GM18508 (cell line): ENCODE measurements at regions not wholly inside any gene's neighbourhood (a gene's known extent, or its start where the extent isn't known, plus 50 kb on each side); places are given as distances from the start of the nearest gene placed in this dataset.

Source experiments
- ATAC-seq: cut with Tn5 transposase; IDR thresholded peaks from one replicate; pipeline ENCODE4 v1.9.1; 2021; ENCODE audit warnings: moderate number of reproducible peaks; ENCODE audit not compliant: insufficient read depth, unreplicated experiment

DNA sequence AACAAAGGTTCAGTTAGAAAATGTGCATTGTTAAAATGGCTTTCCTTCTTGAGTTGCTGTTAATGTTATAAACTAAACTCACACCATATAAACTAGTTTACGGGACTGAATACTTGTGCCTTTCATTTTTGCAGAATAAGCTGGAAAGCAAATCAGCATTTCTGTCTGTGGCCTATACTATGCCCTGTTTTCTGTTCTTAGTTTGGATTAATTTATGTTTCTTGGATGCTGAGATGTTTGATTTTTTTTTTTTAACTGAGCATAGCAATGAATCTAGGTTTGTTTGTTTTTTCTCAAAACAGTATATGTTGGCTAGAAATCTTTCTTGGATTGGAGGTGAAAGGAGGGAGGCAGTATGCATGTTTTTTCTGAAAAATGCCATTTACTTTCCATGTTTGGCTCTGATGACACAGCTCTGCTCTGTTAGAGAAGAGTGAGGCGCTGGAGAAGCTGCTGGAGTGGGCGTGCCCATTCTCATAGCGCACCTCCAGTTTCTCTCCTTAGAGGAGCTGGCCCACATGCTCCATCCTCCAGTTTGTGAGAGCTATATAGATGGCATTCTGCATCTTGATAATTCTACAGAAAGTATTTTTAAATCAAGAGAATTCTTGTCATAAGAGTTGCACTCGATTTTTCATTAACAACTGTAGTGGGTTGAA is 423.6 kb upstream of the TPM1 start:
- ATAC-seq, result no peak

DNA sequence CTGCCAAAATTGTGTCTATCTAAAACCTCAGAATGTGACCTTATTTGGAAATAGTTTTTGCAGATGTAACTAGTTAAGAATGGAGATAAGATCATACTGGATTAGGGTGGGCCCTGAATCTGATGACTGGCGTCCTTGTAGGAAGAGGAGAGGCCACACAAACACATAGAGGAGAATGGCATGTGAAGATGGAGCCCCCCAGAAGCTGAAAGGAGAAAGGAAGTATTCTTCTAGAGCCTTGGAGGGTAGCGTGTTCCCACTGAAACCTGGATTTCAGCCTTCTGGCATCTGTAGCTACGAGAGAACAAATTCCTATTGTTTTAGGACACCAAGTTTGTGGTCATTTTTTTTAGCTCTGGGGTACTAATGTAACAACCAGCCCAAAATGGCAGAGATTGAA is 423.0 kb upstream of the TPM1 start:
- ATAC-seq, result no peak

DNA sequence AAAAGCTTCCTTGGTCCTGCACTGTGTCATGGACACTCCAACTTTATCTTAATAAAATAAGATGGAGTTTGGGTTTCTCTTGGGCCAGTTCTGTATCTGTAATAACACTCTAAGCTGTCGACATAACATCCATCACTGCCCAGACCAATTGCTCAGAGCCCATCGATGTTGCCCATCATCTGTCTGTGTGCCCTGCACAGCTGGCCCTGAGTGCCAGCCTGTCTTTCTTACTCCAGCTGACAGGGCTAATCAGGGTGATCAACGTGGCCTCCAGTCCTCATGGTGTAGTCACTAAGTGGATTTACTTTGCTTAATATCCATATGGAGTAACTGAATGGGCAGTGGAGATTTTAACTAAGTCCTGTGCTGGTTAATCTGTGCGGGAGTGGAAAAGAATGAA is 419.8 kb upstream of the TPM1 start:
- ATAC-seq, result no peak

DNA sequence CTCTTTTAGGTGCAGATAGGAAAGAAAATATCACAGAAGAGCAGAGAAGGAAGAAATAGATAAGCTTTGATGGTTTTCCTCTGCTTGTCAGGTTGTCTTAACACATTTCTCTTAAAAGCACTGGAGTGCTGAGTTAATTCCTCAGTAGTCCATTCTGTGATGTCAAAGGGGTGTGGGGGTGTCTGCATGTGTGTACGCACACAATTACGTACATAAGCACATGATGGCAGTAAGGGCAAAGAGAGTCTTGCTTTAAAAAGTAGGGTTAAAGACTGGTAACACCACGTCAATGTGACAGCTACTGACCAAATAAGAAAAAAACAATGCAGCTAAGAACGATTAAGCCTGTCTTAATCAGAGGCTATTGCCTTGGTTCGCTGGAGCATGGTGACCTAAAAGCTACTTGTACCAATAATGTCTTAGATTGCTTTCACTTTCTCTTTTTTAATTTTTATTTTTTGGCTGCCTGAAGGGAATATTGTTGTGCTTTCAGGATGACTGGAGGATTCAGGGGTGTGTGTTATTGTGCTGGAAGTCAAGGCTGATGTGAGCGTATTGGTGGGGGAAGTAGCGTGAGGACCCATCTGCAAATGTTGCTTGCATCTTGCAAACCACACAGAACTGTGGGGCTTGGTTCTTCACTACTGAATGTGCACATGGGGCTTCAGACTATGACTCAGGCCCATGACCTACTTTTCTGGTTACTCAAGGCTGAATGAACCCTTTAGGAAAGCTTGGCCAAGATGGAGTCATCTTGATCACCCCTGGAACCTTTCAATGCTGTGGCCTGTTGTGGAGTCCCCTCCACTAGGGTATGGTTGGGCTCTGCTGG is 417.8 kb upstream of the TPM1 start:
- ATAC-seq, result no peak

DNA sequence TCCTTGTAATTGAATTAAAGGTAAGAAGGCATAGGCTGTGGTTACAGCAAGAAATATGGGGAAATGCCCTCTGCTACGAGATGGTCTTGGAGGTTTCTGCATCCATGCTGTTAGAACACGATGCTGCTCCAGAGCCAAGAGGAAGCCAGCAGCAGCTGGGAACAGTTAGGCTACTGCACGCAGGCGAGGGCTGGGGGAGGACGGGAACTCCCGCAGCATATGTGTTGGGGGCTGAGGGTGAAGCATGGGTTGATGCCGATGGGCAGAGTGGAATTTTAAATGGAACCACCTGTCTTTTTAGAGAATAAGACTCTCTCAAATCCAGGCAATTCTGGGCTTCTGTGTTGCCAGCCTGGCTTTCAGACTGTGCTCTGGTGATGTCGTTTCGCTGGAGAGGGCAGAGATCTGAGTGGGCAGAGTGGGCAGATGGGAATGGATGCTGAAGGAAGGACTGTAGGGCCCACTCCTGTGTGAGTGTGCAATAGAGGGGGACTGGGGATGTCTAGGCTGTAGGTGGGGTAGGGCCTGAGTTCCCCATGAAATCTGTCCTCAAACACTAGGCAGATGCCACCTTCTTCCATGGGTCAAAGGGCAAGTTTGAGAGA is 417.0 kb upstream of the TPM1 start:
- ATAC-seq, result no peak

DNA sequence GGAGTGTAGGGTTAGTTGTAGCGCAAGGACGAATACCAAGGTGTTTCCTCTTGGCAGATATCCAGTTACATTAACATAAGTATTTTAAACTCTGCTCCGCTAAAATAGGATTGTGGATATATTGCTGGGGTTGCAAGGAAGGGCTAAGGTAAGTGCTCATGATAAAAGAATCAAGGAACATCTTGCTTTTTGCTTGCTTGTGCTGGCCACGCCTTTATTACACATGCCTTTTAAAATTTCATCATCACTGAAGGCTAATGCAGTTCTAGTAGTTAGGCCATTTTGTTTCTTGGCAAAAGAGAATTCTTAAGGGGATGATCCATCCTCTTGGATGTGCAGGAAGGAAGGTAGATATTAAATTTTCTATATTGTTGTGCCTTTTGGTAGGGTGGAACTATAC is 415.6 kb upstream of the TPM1 start:
- ATAC-seq, result no peak

DNA sequence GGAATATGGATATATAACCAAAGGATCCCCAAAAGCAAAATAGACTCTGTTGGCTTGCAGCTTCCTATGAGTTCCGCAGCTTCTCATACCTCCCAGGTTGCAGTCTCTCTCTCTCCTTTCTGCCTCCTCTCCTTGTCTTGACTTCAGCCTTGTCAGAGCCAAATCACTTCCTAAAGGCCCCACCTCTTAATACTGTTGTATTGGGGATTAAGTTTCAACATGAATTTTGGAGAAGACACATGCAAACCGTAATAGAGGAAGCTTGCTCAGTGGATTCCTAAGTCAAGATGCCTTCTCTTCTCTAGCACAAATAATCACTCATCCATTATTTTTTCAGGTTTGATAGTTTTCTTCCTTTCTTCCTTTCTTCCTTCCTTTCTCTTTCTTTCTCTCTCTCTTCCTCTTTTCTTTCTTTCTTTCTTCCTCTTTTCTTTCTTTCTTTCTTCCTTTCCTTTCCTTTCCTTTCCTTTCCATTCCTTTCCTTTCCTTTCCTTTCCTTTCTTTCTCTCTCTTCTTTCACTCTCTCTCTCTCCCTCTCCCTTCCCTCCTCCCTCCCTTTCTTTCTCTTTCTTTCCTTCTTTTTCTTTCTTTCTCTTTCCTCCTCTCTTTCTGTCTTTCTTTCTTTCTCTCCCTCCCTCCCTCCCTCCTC is 411.3 kb upstream of the TPM1 start:
- ATAC-seq, result no peak

DNA sequence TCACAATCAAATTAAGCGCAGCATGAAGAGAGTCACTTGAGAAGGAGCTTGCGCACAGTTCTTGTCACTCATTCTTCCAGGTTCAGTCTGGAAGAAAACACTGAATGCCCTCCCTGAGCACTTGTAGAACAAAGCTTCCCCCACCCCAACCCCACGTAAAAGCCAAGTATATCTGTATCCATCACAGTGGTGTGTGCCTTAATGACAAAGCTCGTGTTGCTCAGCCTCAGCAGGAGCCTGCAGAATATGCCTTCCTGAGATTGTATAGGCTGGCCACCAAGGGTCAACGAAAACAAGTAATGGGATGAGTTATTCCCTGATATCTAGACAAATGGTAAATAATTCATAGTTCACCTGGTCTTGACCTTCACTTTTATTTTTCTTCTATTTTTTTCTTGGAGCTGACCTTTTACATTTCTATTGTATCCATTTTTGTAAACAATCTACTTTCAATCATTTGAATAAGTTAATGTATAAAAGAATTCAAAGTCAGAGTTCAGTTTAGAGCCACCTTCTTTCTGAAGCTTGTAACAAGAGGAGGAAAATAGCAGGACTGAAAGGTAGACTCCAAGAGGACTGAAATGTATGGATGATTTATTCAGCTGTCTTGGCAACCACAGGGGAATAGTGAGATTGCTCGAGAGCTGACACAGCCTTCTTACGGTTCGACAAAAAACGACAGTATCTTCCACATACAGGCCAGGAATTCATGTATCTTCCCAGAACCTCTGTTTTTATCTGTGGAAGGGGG is 405.5 kb upstream of the TPM1 start:
- no peak for ATAC-seq

DNA sequence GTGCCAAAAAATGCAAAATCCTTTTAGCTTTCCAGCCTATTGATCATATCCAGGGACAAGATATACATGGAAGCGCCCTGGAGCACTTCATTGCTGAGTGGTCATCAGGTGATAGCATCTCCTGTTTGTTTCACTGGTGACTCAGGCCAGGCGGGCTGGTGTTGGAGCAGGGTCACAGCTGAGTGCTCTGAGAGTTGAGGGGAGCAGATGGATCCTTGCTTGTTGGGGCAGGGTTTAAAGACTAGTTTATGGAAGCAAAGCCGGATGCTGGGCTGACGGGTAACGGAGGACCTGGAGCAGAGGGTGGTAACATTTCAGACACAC is 405.0 kb upstream of the TPM1 start:
- ATAC-seq, result no peak

DNA sequence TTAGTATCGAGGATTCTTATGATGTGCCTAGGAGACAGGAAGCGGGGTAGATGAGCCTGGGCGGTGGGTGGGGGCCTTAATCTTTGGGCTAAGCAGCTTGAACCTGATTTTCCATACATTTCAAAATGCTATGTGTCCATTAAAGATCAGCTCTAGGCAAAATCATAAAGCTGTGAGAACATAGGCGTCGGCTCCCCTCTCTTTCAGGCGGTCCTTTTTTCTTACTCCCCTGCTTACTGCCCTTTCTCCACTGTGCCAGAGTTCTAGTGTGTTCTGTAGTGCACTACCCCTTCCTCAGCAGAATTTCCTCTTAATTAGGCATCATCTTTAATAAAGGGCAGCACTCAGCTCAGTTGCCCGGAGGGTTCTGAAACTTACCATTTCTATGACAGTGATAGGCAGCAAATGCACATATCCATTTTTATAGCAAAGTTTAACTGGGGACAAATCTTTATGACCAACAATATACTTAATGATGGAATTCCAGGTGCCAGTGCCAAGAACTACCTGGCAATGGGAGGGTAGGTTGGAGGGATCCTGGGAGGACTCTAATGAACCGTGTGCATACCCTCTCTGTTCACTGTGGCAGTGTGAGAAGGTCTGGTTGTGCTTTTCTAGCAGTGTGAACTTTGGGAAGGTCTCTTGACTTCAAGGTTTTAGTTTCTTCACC is 404.5 kb upstream of the TPM1 start:
- ATAC-seq, result no peak

DNA sequence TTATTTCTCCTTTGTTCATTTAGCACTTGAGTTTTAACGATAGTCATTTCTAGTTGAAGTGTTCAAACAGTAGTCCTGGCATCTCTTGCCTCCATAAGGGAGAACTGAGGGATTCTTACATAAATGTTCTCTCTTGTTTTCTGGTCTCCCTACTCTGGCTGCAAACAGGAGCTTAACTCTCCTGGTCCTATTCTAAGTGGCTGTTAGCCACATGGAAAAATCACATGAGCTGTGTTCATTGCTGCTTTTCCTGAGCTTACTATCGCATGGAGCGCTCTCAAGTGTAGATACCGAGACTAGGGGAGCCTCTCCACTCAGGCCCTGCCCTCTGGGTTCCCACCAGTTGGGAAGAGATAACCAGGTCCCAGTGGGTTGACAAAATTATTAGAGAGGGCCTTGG is 403.1 kb upstream of the TPM1 start:
- ATAC-seq, result no peak

DNA sequence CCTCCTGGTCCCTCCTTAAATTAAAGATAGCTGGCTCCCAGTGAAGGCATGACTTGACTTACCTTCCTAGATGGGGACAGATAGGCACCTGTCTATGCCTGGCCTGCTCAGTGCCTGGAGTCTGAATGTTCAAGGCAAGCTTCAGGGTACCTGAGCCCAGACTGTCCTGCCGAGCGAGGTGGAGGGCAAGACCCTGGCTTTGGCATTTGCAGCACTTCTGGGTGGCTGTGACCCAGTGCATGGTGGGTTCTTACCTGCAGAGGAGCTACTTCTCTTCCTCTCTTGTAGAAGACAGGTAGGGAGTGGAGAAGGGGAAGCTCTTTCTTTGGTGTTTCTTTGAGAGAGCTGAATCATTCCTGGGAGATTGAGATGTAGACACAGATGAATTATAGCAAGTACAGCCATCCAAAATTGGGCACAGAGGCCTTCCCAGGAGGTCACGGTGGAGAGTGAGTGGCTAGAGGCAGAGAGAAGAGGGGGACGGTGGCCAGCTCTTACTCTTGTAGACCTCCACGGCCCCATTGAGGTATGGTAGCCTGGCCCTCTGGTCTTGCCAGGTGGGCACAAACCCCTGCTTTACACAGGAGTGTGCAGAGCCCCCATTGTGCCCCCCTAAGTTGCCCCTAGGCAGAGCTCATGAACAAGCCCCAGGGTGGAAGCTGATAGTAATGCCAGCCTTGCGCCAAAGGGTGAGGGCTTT is 402.5 kb upstream of the TPM1 start:
- no peak for ATAC-seq

DNA sequence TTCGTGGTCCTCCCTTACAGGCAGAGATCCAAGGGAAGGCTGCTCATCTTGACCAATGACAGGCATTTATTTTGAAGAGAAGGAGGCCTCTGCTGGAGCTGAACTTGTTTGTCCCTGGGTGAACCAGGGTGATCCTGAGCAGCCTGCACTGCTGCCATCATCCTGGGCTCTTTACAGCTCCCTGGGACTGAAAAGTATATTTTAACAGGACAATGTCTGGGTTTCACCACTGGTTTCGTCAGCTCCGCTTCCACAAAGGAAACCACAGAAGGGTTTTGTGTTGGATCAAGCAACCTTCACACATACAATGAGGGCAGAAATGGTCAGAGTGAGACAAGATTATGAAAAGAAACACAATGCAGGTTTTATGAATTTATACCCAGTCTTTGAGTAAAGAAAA is 400.7 kb upstream of the TPM1 start:
- ATAC-seq, result no peak

DNA sequence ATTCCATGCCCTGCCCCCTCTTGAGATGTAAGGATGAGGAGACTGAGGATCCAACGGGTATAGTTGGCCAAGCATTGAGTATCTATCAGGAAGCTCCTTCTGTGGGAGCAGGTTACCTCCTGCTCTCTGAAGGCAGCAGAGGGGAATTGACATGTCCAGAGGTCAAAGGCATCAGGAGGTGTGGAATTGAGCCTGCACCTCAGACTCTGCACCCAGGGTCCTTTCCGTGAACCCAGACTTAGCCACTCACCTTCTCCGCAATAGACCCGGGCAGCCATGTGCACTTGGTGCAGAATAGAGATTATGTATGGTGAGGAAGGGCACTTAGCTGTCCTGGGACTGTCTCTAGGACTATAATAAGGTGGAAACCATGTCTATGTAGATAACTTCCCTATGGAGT is 399.0 kb upstream of the TPM1 start:
- ATAC-seq, result no peak

DNA sequence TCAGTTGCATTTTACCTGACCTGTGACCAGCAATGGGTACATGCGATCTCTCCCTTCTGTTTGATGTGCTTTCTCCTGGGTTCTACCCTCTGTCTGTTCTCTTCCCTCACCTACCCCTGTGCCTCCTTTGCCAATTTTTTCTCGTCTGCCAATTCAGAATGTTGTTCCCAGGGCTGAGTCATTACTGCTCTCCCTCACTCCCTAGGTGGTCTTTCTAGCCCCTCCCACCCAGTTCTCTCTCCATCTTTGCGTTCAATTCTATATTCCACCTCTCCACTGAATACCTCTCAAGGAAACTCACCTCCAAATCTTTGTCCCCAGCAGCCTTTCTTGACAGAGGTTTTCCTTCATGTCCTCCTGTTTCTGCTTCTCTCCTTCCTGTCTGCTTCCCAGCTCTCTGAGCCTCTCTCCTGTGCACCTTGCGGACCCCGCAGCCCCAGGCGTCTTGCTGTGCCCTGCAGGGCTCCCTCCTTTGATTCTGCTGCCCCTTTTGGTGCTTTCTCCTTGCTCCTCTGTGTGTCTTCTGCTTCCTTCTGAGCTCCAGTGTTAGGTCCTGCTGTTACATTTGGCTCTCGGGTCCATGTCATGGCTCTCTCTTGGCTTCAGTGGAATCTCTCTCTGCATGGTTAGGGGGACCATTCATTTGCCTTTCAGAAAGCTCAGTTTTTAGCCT is 398.2 kb upstream of the TPM1 start:
- ATAC-seq, result no peak

DNA sequence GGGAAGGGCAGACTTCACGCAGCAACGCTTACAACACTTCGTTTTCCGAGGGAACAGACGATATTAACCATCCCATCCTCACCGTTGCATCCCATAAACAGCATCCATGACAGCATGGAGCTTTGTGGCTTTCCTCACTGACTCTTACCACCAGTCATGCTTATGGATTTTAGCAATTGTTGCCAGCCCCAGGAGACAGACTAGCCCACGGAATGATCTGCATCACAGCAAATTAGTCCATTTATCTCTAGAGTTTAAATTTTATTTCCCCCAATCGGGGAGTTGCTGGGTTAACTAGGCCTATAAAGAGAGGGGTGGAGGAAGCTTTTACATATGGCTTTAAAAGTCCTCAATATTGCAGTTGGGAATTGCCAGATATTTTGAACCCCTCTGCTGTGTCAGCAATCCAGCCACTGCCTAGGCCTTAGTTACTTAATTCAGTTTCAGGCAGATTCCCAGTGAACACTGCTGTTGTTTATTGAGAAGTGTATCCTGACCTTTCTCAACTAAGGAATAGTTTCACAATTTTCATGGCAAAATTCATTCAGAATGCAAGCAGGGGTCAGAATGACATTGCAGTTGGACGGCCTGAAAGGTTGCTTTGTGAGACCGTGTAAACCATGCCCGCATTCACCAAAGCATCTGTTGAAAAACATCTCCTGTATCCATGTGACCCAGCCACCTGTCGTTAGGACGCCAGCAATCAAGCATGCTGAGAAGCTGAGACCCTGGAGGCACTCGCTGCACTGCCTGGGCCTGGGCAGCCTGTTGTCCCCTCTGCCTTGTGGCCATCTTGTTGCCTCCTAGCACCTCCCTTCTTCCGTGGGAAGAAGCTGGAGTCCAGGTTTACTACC is 397.4 kb upstream of the TPM1 start:
- ATAC-seq, result no peak

DNA sequence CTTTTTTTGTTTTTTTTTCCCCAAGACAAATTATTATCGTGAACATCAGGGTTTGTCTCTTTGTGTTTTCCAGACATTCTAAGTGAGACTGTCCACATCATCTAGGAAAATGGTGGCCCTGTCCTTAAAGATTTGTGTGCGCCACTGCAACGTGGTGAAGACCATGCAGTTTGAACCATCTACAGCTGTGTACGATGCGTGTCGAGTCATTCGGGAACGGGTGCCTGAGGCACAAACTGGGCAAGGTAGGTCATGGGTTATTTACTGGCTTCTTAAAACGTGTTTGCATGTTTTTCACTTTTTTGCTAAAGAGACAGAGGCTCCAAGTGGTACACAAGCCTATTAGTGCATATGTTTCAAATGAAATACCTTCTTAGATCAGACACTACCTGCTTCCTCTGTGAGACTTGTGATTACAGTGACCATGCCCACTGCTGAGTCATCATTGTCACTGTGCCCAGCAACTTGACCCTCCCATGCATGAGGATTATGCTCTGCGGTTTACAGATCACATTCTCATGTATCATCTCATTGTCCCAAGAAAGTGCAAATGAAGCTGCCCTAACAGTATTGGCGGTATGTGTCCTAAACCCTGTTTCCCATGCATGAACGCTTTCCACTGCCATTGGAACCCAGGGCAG is 395.2 kb upstream of the TPM1 start:
- no peak for ATAC-seq
